Osteocyte (in vitro differentiated cells): ENCODE measurements at regions not wholly inside any gene's neighbourhood (a gene's known extent, or its start where the extent isn't known, plus 50 kb on each side); places are given as distances from the start of the nearest gene placed in this dataset.
A peak's percentile ranks its signal among the peaks of the same experiment; 100 is the strongest.

Experiments
- DNase-seq: peaks from one replicate; pipeline ENCODE4 v3.0.0; 2021; ENCODE audit warnings: mixed read lengths; ENCODE audit not compliant: unreplicated experiment; ENCODE audit errors: extremely low spot score
- H3K27ac Mint-ChIP-seq: one replicate; pipeline ENCODE4 v1.8.0; 2021; ENCODE audit warnings: mild to moderate bottlenecking, mixed read lengths; ENCODE audit not compliant: unreplicated experiment
- H3K27me3 Mint-ChIP-seq: one replicate; pipeline ENCODE4 v1.8.0; 2021; ENCODE audit warnings: mixed read lengths; ENCODE audit not compliant: unreplicated experiment
- H3K36me3 Mint-ChIP-seq: one replicate; pipeline ENCODE4 v1.8.0; 2021; ENCODE audit warnings: mixed read lengths; ENCODE audit not compliant: unreplicated experiment
- H3K4me1 Mint-ChIP-seq: one replicate; pipeline ENCODE4 v1.8.0; 2021; ENCODE audit warnings: mixed read lengths; ENCODE audit not compliant: unreplicated experiment
- H3K4me3 Mint-ChIP-seq: one replicate; pipeline ENCODE4 v1.8.0; 2021; ENCODE audit warnings: mild to moderate bottlenecking, moderate library complexity, mixed read lengths; ENCODE audit not compliant: unreplicated experiment
- H3K9me3 Mint-ChIP-seq: one replicate; pipeline ENCODE4 v1.8.0; 2021; ENCODE audit warnings: mixed read lengths; ENCODE audit not compliant: unreplicated experiment
- TF ChIP-seq, protein P1 (sequence below): fragments of 200-600 bp; sonication (generic); IDR thresholded peaks from 2 replicates; pipeline ENCODE4 v1.5.0; 2021; ENCODE audit warnings: antibody characterized with exemption, mild to moderate bottlenecking, moderate library complexity

DNA sequence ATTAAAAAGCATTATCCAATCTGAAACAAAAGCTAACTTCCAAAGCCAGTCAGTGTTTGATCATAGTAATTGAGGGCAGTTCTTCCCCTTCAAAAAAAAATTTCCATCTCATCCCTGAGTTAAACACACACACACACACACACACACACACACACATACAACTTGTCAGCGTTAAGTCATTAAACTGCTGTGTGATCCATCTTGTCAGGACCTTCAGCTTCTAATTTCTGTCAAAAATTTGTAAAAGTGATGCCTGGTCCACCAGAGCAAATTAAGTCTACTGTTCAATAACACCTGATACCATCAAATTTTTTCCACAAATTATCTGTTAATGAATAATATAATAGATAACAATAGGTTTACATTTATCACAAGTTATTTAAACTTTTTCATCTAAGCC lies 198.7 kb downstream of the GPX5 start:
- H3K27me3 Mint-ChIP-seq: peaks cover 29% of the 10 kb centered on the region
- peaks cover 12% of the 10 kb centered on the region for H3K4me1 Mint-ChIP-seq
- no peak for DNase-seq
- no peak overlapping the region for H3K27ac Mint-ChIP-seq
- H3K9me3 Mint-ChIP-seq: peaks cover under 1% of the 10 kb centered on the region
- TF ChIP-seq, protein P1, sequence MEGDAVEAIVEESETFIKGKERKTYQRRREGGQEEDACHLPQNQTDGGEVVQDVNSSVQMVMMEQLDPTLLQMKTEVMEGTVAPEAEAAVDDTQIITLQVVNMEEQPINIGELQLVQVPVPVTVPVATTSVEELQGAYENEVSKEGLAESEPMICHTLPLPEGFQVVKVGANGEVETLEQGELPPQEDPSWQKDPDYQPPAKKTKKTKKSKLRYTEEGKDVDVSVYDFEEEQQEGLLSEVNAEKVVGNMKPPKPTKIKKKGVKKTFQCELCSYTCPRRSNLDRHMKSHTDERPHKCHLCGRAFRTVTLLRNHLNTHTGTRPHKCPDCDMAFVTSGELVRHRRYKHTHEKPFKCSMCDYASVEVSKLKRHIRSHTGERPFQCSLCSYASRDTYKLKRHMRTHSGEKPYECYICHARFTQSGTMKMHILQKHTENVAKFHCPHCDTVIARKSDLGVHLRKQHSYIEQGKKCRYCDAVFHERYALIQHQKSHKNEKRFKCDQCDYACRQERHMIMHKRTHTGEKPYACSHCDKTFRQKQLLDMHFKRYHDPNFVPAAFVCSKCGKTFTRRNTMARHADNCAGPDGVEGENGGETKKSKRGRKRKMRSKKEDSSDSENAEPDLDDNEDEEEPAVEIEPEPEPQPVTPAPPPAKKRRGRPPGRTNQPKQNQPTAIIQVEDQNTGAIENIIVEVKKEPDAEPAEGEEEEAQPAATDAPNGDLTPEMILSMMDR: no peak
- no peak overlapping the region for H3K4me3 Mint-ChIP-seq
- H3K36me3 Mint-ChIP-seq: no peaks in the 10 kb centered on the region

DNA sequence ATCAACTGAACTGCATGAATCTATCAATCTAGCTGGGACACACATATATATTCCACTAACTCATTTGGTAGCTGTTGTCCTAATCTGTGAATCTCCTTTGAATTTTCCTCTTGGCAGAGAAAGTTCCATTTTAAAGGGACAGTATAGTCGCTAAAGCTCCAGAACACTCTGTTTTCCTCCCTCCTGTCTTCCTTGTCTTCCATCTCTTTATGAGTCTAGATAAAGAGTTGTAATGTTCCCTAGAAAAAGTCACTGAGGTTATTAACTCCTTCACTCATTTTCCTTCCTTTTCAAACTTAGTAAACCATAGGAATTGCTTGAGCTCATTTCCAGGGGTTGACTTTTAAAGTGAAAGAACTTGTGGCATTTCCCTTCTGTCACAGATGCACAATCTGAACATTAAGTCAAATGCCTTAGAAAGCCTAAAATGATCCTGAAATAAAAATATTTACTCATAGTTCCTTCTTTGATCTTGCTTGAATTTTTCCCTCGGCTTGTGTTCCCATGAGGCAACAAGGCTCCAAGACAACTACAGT lies 198.4 kb downstream of the TRIM27 start:
- Mint-ChIP-seq H3K27me3 (peaks cover 24% of the 10 kb centered on the region), H3K27ac (no peak overlapping the region), H3K9me3 (no peaks in the 10 kb centered on the region), H3K4me3 (no peak overlapping the region), H3K4me1 (peaks cover 20% of the 10 kb centered on the region), H3K36me3 (no peaks in the 10 kb centered on the region)
- TF ChIP-seq, protein P1: no peak
- no peak for DNase-seq

DNA sequence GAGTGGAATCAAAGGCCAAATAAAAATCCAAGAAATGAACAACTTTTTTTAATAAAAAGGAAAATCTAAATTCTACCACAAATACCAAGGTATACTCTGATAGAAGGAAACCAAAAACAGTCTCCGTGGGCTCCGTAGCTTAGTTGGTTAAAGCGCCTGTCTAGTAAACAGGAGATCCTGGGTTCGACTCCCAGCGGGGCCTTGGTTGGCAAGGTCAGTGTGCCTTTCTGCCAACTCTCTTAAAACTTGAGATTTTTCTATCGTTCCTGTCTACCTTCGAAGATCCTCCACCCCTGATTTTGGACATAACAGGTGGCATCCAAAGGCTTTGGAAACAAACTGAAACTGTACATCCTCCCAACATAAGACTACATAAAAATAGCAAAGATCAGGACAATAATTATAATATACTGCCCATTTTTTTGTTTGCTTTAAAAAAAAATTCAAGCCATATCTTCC lies 197.9 kb downstream of the TRIM27 start:
- no peak overlapping the region for H3K4me3 Mint-ChIP-seq
- no peaks in the 10 kb centered on the region for H3K36me3 Mint-ChIP-seq
- H3K9me3 Mint-ChIP-seq: no peaks in the 10 kb centered on the region
- H3K4me1 Mint-ChIP-seq: peaks cover 20% of the 10 kb centered on the region
- peaks cover 23% of the 10 kb centered on the region for H3K27me3 Mint-ChIP-seq
- TF ChIP-seq, protein P1: no peak
- no peak overlapping the region for H3K27ac Mint-ChIP-seq
- no peak for DNase-seq

DNA sequence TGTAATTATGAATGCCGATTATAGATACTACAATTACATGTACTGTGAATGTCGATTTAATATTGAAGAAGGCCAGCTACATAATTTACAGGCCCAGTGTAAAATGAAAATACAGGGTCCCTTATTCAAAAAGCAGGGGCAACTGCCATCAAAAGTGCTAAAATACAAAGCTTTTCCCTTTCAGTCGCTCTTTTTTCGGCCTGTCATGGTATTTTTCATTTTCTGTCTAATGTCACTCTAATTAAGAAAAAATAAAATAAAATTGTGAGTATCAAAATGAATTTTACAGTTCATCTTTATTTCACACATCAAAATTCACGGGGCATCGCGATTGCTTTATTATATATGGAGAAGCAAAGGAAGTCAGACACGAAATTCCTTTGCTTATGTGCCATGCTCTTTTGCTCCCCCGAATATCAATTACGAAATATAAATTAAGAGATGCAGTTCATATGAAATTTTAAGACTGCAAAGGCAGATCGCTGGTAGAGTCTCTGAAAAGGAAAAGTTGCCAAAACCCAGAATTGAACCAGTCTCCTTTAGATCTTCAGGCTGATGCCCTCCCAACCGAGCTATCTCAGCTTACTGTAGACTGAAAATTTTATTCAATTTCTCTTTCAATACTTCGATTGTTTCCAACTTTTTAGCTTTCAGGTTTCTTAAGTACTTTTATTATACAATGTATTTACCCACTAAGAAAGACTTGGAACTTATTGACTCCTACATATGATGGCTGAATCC lies 197.0 kb downstream of the TRIM27 start:
- Mint-ChIP-seq H3K27me3 (peaks cover 24% of the 10 kb centered on the region), H3K4me3 (peak overlapping the region; percentile 18), H3K9me3 (no peaks in the 10 kb centered on the region)

More for the DNA sequence above, 197.0 kb downstream of the TRIM27 start:
- H3K36me3 Mint-ChIP-seq: no peaks in the 10 kb centered on the region
- no peak overlapping the region for H3K27ac Mint-ChIP-seq
- H3K4me1 Mint-ChIP-seq: peaks cover 20% of the 10 kb centered on the region
- TF ChIP-seq, protein P1: no peak
- DNase-seq: no peak
